ENCODE measurements at regions not wholly inside any gene's neighbourhood (a gene's known extent, or its start where the extent isn't known, plus 50 kb on each side); places are given as distances from the start of the nearest gene placed in this dataset.

- CTCF ChIA-PET, result no interaction called here
- Histone ChIP-seq H3K9me3 (no peaks in the 10 kb centered on the region), H3K4me3 (no peak overlapping the region), H3K4me1 (no peaks in the 10 kb centered on the region), H3K27ac (no peak overlapping the region), H3K4me2 (no peak overlapping the region)
- DNase-seq (ENCODE audit: low read depth in 1 of 2, low spot score in 1 of 2) (no peak), FAIRE-seq (no peak), ATAC-seq (no peak)
- POLR2A ChIA-PET, result no interaction called here
- 0% methylated on average over 1 of the region's 2 CpGs for WGBS (ENCODE audit: missing lambda C conversion rate)
- TF ChIP-seq CHD4 (IDR thresholded peaks at IDR 0.05; ENCODE audit: borderline replicate concordance) (no peak), HOXB13 (CRISPR knock-in tag; IDR thresholded peaks at IDR 0.05; ENCODE audit: low read depth) (no peak), NFE2L2 (conservative IDR thresholded peaks at IDR 0.05; ENCODE audit: low read length) (no peak), RFX5 (IDR thresholded peaks at IDR 0.05) (no peak), RCOR1 (IDR thresholded peaks at IDR 0.05; ENCODE audit: low read depth, low read length) (no peak), ZNF302 (CRISPR knock-in tag; IDR thresholded peaks at IDR 0.05) (no peak), KDM5A (IDR thresholded peaks at IDR 0.05) (no peak), MAZ (IDR thresholded peaks at IDR 0.05; ENCODE audit: borderline replicate concordance, low read depth, low read length) (no peak), BHLHE40 (IDR thresholded peaks at IDR 0.05; ENCODE audit: low read depth, low read length) (no peak), GATA3 (IDR thresholded peaks at IDR 0.05; ENCODE audit: borderline replicate concordance) (no peak), FOSB (CRISPR knock-in tag; IDR thresholded peaks at IDR 0.05) (no peak), CTCF (IDR thresholded peaks at IDR 0.05) (no peak), POLR2A (IDR thresholded peaks at IDR 0.05; ENCODE audit: low read length) (no peak)
Observed at GRCh38 chr4:79258614-79259176, 67.2 kb downstream of the NAA11 start.

- FAIRE-seq, result no peak
- no peak for ATAC-seq
- no peak for TF ChIP-seq NPAS2 (CRISPR knock-in tag; IDR thresholded peaks at IDR 0.05; ENCODE audit: borderline replicate concordance)
- no peak for TF ChIP-seq KDM1A (IDR thresholded peaks at IDR 0.05; ENCODE audit: low read depth)
- TF ChIP-seq REST (IDR thresholded peaks at IDR 0.05), result no peak
- no peak for TF ChIP-seq CHD4 (IDR thresholded peaks at IDR 0.05; ENCODE audit: borderline replicate concordance)
- no peak for TF ChIP-seq MAFK (IDR thresholded peaks at IDR 0.05; ENCODE audit: partially characterized antibody)
- TF ChIP-seq USF2 (IDR thresholded peaks at IDR 0.05), result no peak
- TF ChIP-seq HEYL (CRISPR knock-in tag; IDR thresholded peaks at IDR 0.05), result no peak
- no peak for TF ChIP-seq ZFP36 (IDR thresholded peaks at IDR 0.05; ENCODE audit: borderline replicate concordance, partially characterized antibody)
- no peak for TF ChIP-seq CEBPB (IDR thresholded peaks at IDR 0.05)
- TF ChIP-seq BHLHE40 (IDR thresholded peaks at IDR 0.05; ENCODE audit: low read depth, low read length), result no peak
- TF ChIP-seq ATOH8 (CRISPR knock-in tag; IDR thresholded peaks at IDR 0.05; ENCODE audit: low read depth), result no peak
- no peak for TF ChIP-seq MAZ (IDR thresholded peaks at IDR 0.05; ENCODE audit: borderline replicate concordance, low read depth, low read length)
- no peak for TF ChIP-seq SMC3 (IDR thresholded peaks at IDR 0.05)
- TF ChIP-seq SREBF2 (IDR thresholded peaks at IDR 0.05), result no peak
- TF ChIP-seq HMGXB4 (CRISPR knock-in tag; IDR thresholded peaks at IDR 0.05; ENCODE audit: borderline replicate concordance), result no peak
- TF ChIP-seq EHF (CRISPR knock-in tag; IDR thresholded peaks at IDR 0.05), result no peak
- no peak for TF ChIP-seq PBX3 (IDR thresholded peaks at IDR 0.05)
- 0% methylated on average over 1 of the region's 5 CpGs for WGBS (ENCODE audit: missing lambda C conversion rate)
- Histone ChIP-seq H3K4me1 (no peaks in the 10 kb centered on the region), H3K27ac (no peak overlapping the region), H3K4me3 (no peak overlapping the region), H3K9me3 (no peaks in the 10 kb centered on the region), H3K4me2 (no peak overlapping the region)
- DNase-seq (ENCODE audit: low read depth in 1 of 2, low spot score in 1 of 2), result no peak
- ChIA-PET POLR2A (no interaction called here), CTCF (no interaction called here)
Observed at GRCh38 chr4:79257953-79258613, 67.8 kb downstream of the NAA11 start.

Data from A549 (cell line).